ENCODE measurements at regions not wholly inside any gene's neighbourhood (a gene's known extent, or its start where the extent isn't known, plus 50 kb on each side); places are given as distances from the start of the nearest gene placed in this dataset.
A peak's percentile ranks its signal among the peaks of the same experiment; 100 is the strongest.

- no peak for ATAC-seq
These were observed 584.5 kb upstream of the CCDC54 start for GRCh38 chr3:106792716-106793115.

GRCh38 chr3:106794442-106794841 is 582.8 kb upstream of the CCDC54 start:
- Mint-ChIP-seq H3K4me3 (no peak overlapping the region), H3K27ac (no peak overlapping the region), H3K4me1 (no peaks in the 10 kb centered on the region), H3K9me3 (no peaks in the 10 kb centered on the region), H3K27me3 (no peaks in the 10 kb centered on the region)
- DNase-seq: no peak
- ATAC-seq: no peak

More at GRCh38 chr3:106792716-106793115, 584.5 kb upstream of the CCDC54 start:
- no peaks in the 10 kb centered on the region for H3K4me1 Mint-ChIP-seq
- H3K27ac Mint-ChIP-seq: no peak overlapping the region
- H3K27me3 Mint-ChIP-seq: no peaks in the 10 kb centered on the region
- no peak for DNase-seq
- H3K4me3 Mint-ChIP-seq: no peak overlapping the region
- no peaks in the 10 kb centered on the region for H3K9me3 Mint-ChIP-seq

GRCh38 chr3:106795553-106795952 is 581.7 kb upstream of the CCDC54 start:
- Mint-ChIP-seq H3K27me3 (no peaks in the 10 kb centered on the region), H3K4me3 (no peak overlapping the region), H3K4me1 (no peaks in the 10 kb centered on the region), H3K27ac (no peak overlapping the region), H3K9me3 (no peaks in the 10 kb centered on the region)
- DNase-seq (no peak), ATAC-seq (no peak)

GRCh38 chr3:106797461-106797860 is 579.8 kb upstream of the CCDC54 start:
- Mint-ChIP-seq H3K4me1 (no peaks in the 10 kb centered on the region), H3K9me3 (no peaks in the 10 kb centered on the region), H3K27me3 (no peaks in the 10 kb centered on the region), H3K27ac (no peak overlapping the region), H3K4me3 (no peak overlapping the region)
- DNase-seq: no peak
- no peak for ATAC-seq

- DNase-seq (no peak), ATAC-seq (no peak)
- Mint-ChIP-seq H3K27ac (no peak overlapping the region), H3K9me3 (no peaks in the 10 kb centered on the region), H3K27me3 (no peaks in the 10 kb centered on the region), H3K4me3 (no peak overlapping the region), H3K4me1 (no peaks in the 10 kb centered on the region)
These were observed 571.6 kb upstream of the CCDC54 start for GRCh38 chr3:106805625-106806024.

- H3K27me3 Mint-ChIP-seq: no peaks in the 10 kb centered on the region
- H3K4me1 Mint-ChIP-seq: no peaks in the 10 kb centered on the region
These were observed 570.3 kb upstream of the CCDC54 start for GRCh38 chr3:106806964-106807363.

GRCh38 chr3:106809041-106809440 is 568.2 kb upstream of the CCDC54 start:
- Mint-ChIP-seq H3K27ac (no peak overlapping the region), H3K4me1 (no peaks in the 10 kb centered on the region), H3K4me3 (no peak overlapping the region), H3K27me3 (peaks cover 4% of the 10 kb centered on the region), H3K9me3 (no peaks in the 10 kb centered on the region)
- no peak for ATAC-seq
- DNase-seq: no peak

More at GRCh38 chr3:106806964-106807363, 570.3 kb upstream of the CCDC54 start:
- ATAC-seq: no peak
- no peaks in the 10 kb centered on the region for H3K9me3 Mint-ChIP-seq
- H3K4me3 Mint-ChIP-seq: no peak overlapping the region
- DNase-seq: no peak
- no peak overlapping the region for H3K27ac Mint-ChIP-seq

GRCh38 chr3:106809623-106810299 is 567.5 kb upstream of the CCDC54 start:
- Mint-ChIP-seq H3K4me1 (no peaks in the 10 kb centered on the region), H3K27ac (no peak overlapping the region), H3K4me3 (no peak overlapping the region), H3K27me3 (peaks cover 11% of the 10 kb centered on the region), H3K9me3 (no peaks in the 10 kb centered on the region)
- ATAC-seq (no peak), DNase-seq (no peak)

GRCh38 chr3:106810300-106810875 is 566.9 kb upstream of the CCDC54 start:
- H3K4me1 Mint-ChIP-seq: no peaks in the 10 kb centered on the region
- DNase-seq: no peak

GRCh38 chr3:106811376-106811775 is 565.9 kb upstream of the CCDC54 start:
- DNase-seq (no peak), ATAC-seq (no peak)
- Mint-ChIP-seq H3K4me1 (no peaks in the 10 kb centered on the region), H3K27ac (no peak overlapping the region), H3K4me3 (no peak overlapping the region), H3K27me3 (peaks cover 11% of the 10 kb centered on the region), H3K9me3 (no peaks in the 10 kb centered on the region)

More at GRCh38 chr3:106810300-106810875, 566.9 kb upstream of the CCDC54 start:
- Mint-ChIP-seq H3K27me3 (peaks cover 11% of the 10 kb centered on the region), H3K4me3 (no peak overlapping the region), H3K9me3 (no peaks in the 10 kb centered on the region), H3K27ac (peak overlapping the region in 1 of 2 donors; percentile 21)
- ATAC-seq: no peak

GRCh38 chr3:106813742-106814141 is 563.5 kb upstream of the CCDC54 start:
- ATAC-seq (no peak), DNase-seq (no peak)
- Mint-ChIP-seq H3K4me3 (no peak overlapping the region), H3K27ac (no peak overlapping the region), H3K9me3 (no peaks in the 10 kb centered on the region), H3K4me1 (no peaks in the 10 kb centered on the region), H3K27me3 (peaks cover 11% of the 10 kb centered on the region)

GRCh38 chr3:106814231-106814630 is 563.0 kb upstream of the CCDC54 start:
- no peaks in the 10 kb centered on the region for H3K9me3 Mint-ChIP-seq

GRCh38 chr3:106816838-106817237 is 560.4 kb upstream of the CCDC54 start:
- no peak overlapping the region for H3K4me3 Mint-ChIP-seq
- peaks cover 11% of the 10 kb centered on the region for H3K27me3 Mint-ChIP-seq
- no peaks in the 10 kb centered on the region for H3K9me3 Mint-ChIP-seq
- no peaks in the 10 kb centered on the region for H3K4me1 Mint-ChIP-seq
- DNase-seq (no peak), ATAC-seq (no peak)
- no peak overlapping the region for H3K27ac Mint-ChIP-seq

More at GRCh38 chr3:106814231-106814630, 563.0 kb upstream of the CCDC54 start:
- ATAC-seq (no peak), DNase-seq (no peak)
- Mint-ChIP-seq H3K4me3 (no peak overlapping the region), H3K27ac (peak overlapping the region in 1 of 2 donors; percentile 22), H3K4me1 (no peaks in the 10 kb centered on the region), H3K27me3 (peaks cover 11% of the 10 kb centered on the region)

GRCh38 chr3:106817706-106818105 is 559.5 kb upstream of the CCDC54 start:
- H3K4me1 Mint-ChIP-seq: no peaks in the 10 kb centered on the region
- no peak for DNase-seq
- H3K4me3 Mint-ChIP-seq: no peak overlapping the region
- peaks cover 11% of the 10 kb centered on the region for H3K27me3 Mint-ChIP-seq
- H3K9me3 Mint-ChIP-seq: no peaks in the 10 kb centered on the region
- no peak overlapping the region for H3K27ac Mint-ChIP-seq
- no peak for ATAC-seq

GRCh38 chr3:106819440-106819839 is 557.8 kb upstream of the CCDC54 start:
- H3K27ac Mint-ChIP-seq: no peak overlapping the region
- peaks cover 2% of the 10 kb centered on the region for H3K27me3 Mint-ChIP-seq
- DNase-seq (no peak), ATAC-seq (no peak)
- no peaks in the 10 kb centered on the region for H3K9me3 Mint-ChIP-seq
- H3K4me3 Mint-ChIP-seq: no peak overlapping the region
- no peaks in the 10 kb centered on the region for H3K4me1 Mint-ChIP-seq

- Mint-ChIP-seq H3K4me1 (no peaks in the 10 kb centered on the region), H3K4me3 (no peak overlapping the region), H3K27ac (no peak overlapping the region), H3K9me3 (no peaks in the 10 kb centered on the region), H3K27me3 (no peaks in the 10 kb centered on the region)
- no peak for DNase-seq
- no peak for ATAC-seq
These were observed 556.4 kb upstream of the CCDC54 start for GRCh38 chr3:106820726-106821362.
